ENCODE measurements at regions not wholly inside any gene's neighbourhood (a gene's known extent, or its start where the extent isn't known, plus 50 kb on each side); places are given as distances from the start of the nearest gene placed in this dataset.
"Not testable (repeated sequence)": the region's sequence is repeated elsewhere in the genome, so short reads cannot be mapped to it uniquely, and the experiment has no call there.

- Histone ChIP-seq H3K4me3 (ENCODE audit: low read length) (no peak overlapping the region), H3K9ac (ENCODE audit: low read length) (no peak overlapping the region), H2AFZ (ENCODE audit: low read length) (no peak overlapping the region), H3K9me3 (ENCODE audit: low read length) (no peaks in the 10 kb centered on the region), H3K27me3 (ENCODE audit: low read length) (no peaks in the 10 kb centered on the region), H3K9me2 (replicated peaks; ENCODE audit: insufficient read depth, low read length) (0 out of 2 replicates have a peak, but pooled peaks cover 4% of the 10 kb centered on the region), H3K36me3 (ENCODE audit: insufficient read depth, low read length) (no peaks in the 10 kb centered on the region), H3K4me2 (ENCODE audit: low read depth, low read length, poor library complexity, severe bottlenecking) (no peak overlapping the region), H3K4me1 (ENCODE audit: low read length) (no peaks in the 10 kb centered on the region), H4K20me1 (ENCODE audit: insufficient read depth, low read depth, low read length) (no peaks in the 10 kb centered on the region), H3K79me2 (ENCODE audit: low read length) (no peaks in the 10 kb centered on the region), H3K27ac (ENCODE audit: low read length) (no peak overlapping the region)
- DNase-seq = no peak
These were observed 113.4 kb upstream of the CBLB start for GRCh38 chr3:105982207-105982606.

DNA sequence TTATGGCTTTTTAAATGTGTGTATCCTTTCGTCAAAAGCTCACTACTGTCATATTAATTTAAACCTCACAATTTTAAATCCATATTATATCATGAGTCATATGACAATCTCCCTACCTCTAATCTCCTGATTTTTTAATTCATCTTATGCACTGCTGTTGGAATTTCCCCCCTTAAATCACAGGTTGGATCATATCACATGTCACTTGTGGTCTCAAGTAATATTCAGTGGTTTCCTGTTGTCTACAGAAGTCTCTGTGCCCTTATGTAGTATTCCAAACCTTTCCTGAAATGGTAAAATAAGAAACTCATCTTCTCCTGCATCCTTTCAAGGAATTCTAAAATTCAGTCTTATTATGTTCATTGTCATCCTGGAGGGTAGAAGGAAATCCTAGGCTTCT lies 116.0 kb upstream of the CBLB start:
- Histone ChIP-seq H3K79me2 (ENCODE audit: low read length) (no peaks in the 10 kb centered on the region), H3K9me3 (ENCODE audit: low read length) (no peaks in the 10 kb centered on the region), H3K4me1 (ENCODE audit: low read length) (peaks cover 3% of the 10 kb centered on the region; the same call in 1 of the 2 replicates), H3K27me3 (ENCODE audit: low read length) (no peaks in the 10 kb centered on the region), H3K36me3 (ENCODE audit: insufficient read depth, low read length) (no peaks in the 10 kb centered on the region), H3K4me3 (ENCODE audit: low read length) (no peak overlapping the region), H3K9ac (ENCODE audit: low read length) (no peak overlapping the region), H4K20me1 (ENCODE audit: insufficient read depth, low read depth, low read length) (no peaks in the 10 kb centered on the region), H3K4me2 (ENCODE audit: low read depth, low read length, poor library complexity, severe bottlenecking) (no peak overlapping the region), H2AFZ (ENCODE audit: low read length) (no peak overlapping the region), H3K9me2 (replicated peaks; ENCODE audit: insufficient read depth, low read length) (0 out of 2 replicates have a peak, but pooled peaks cover 4% of the 10 kb centered on the region), H3K27ac (ENCODE audit: low read length) (no peak overlapping the region)
- no peak for DNase-seq

- not testable (repeated sequence) for H4K20me1 ChIP-seq (ENCODE audit: insufficient read depth, low read depth, low read length); DNase-seq; H3K36me3 ChIP-seq (ENCODE audit: insufficient read depth, low read length); H2AFZ ChIP-seq (ENCODE audit: low read length); H3K9ac ChIP-seq (ENCODE audit: low read length); H3K4me1 ChIP-seq (ENCODE audit: low read length); H3K9me2 ChIP-seq (replicated peaks; ENCODE audit: insufficient read depth, low read length); H3K9me3 ChIP-seq (ENCODE audit: low read length); H3K27ac ChIP-seq (ENCODE audit: low read length); H3K27me3 ChIP-seq (ENCODE audit: low read length); H3K79me2 ChIP-seq (ENCODE audit: low read length); H3K4me3 ChIP-seq (ENCODE audit: low read length); H3K4me2 ChIP-seq (ENCODE audit: low read depth, low read length, poor library complexity, severe bottlenecking)
These were observed 117.5 kb upstream of the CBLB start for GRCh38 chr3:105986343-105986742.

DNA sequence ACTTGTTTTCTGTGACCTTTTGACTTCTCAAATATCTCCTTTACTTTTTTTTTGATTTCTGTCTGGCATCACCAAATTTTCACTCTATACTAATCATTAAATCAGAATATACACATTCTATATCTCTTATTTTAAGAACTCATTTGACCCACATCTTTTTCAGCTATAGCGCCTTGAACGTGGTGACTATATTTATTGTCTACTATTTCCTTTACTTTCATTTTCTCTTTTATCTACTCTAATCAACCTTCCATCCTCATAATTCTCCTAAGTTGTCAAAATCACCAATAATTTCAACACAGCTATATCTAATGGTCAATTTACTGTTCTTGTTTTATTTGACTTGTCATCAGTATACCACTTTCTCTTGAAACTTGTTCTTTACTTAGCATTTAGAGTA lies 119.0 kb upstream of the CBLB start:
- Histone ChIP-seq H3K36me3 (ENCODE audit: insufficient read depth, low read length) (no peaks in the 10 kb centered on the region), H3K79me2 (ENCODE audit: low read length) (no peaks in the 10 kb centered on the region), H4K20me1 (ENCODE audit: insufficient read depth, low read depth, low read length) (no peaks in the 10 kb centered on the region), H3K27me3 (ENCODE audit: low read length) (no peaks in the 10 kb centered on the region), H3K4me1 (ENCODE audit: low read length) (peaks cover 3% of the 10 kb centered on the region; the same call in 1 of the 2 replicates), H3K4me3 (ENCODE audit: low read length) (peak overlapping the region; percentile 12; the same call in 1 of the 2 replicates), H3K4me2 (ENCODE audit: low read depth, low read length, poor library complexity, severe bottlenecking) (peak overlapping the region; percentile 41), H3K9ac (ENCODE audit: low read length) (no peak overlapping the region), H3K9me2 (replicated peaks; ENCODE audit: insufficient read depth, low read length) (peaks cover 4% of the 10 kb centered on the region; the same call in 1 of the 2 replicates), H3K27ac (ENCODE audit: low read length) (no peak overlapping the region), H3K9me3 (ENCODE audit: low read length) (no peaks in the 10 kb centered on the region), H2AFZ (ENCODE audit: low read length) (no peak overlapping the region; the same call in 1 of the 2 replicates)
- DNase-seq = no peak

GRCh38 chr3:105988540-105989212 lies 119.9 kb upstream of the CBLB start:
- no peak for DNase-seq
- no peaks in the 10 kb centered on the region for H3K79me2 ChIP-seq (ENCODE audit: low read length)
- H3K4me1 ChIP-seq (ENCODE audit: low read length) = peaks cover 3% of the 10 kb centered on the region; the same call in 1 of the 2 replicates
- no peak overlapping the region for H3K4me3 ChIP-seq (ENCODE audit: low read length)
- H3K27me3 ChIP-seq (ENCODE audit: low read length) = no peaks in the 10 kb centered on the region
- H3K4me2 ChIP-seq (ENCODE audit: low read depth, low read length, poor library complexity, severe bottlenecking) = no peak overlapping the region
- no peaks in the 10 kb centered on the region for H3K36me3 ChIP-seq (ENCODE audit: insufficient read depth, low read length)
- H4K20me1 ChIP-seq (ENCODE audit: insufficient read depth, low read depth, low read length) = no peaks in the 10 kb centered on the region
- no peak overlapping the region for H3K27ac ChIP-seq (ENCODE audit: low read length)
- H2AFZ ChIP-seq (ENCODE audit: low read length) = no peak overlapping the region
- no peaks in the 10 kb centered on the region; the same call in 1 of the 2 replicates for H3K9me2 ChIP-seq (replicated peaks; ENCODE audit: insufficient read depth, low read length)
- H3K9ac ChIP-seq (ENCODE audit: low read length) = no peak overlapping the region
- H3K9me3 ChIP-seq (ENCODE audit: low read length) = no peaks in the 10 kb centered on the region

DNA sequence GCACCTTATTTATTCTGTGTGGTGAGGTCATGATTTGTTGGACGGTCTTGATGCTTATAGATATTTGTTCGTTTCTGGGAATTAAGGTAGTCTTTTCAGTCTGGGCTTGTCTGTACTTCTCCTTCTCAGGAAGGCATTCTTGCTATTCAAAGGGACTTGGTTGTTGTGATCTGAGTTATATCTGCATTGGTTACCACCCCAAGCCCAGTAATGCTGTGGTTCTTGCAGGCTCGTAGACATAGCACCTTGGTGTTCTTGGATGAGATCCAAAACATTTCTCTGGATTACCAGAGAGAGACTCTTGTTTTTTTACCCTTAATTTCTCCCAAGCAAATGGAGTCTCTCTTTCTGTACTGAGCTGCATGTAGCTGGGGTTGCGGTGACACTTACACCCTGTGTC lies 128.0 kb upstream of the CBLB start:
- no peaks in the 10 kb centered on the region for H3K27me3 ChIP-seq (ENCODE audit: low read length)
- H3K9ac ChIP-seq (ENCODE audit: low read length) = no peak overlapping the region
- H3K36me3 ChIP-seq (ENCODE audit: insufficient read depth, low read length) = no peaks in the 10 kb centered on the region
- no peak overlapping the region for H3K4me3 ChIP-seq (ENCODE audit: low read length)
- DNase-seq = no peak
- no peaks in the 10 kb centered on the region for H3K4me1 ChIP-seq (ENCODE audit: low read length)
- no peaks in the 10 kb centered on the region; the same call in 1 of the 2 replicates for H3K9me2 ChIP-seq (replicated peaks; ENCODE audit: insufficient read depth, low read length)
- no peak overlapping the region for H3K27ac ChIP-seq (ENCODE audit: low read length)
- no peaks in the 10 kb centered on the region for H3K9me3 ChIP-seq (ENCODE audit: low read length)
- no peaks in the 10 kb centered on the region for H4K20me1 ChIP-seq (ENCODE audit: insufficient read depth, low read depth, low read length)
- H2AFZ ChIP-seq (ENCODE audit: low read length) = no peak overlapping the region
- no peak overlapping the region for H3K4me2 ChIP-seq (ENCODE audit: low read depth, low read length, poor library complexity, severe bottlenecking)
- no peaks in the 10 kb centered on the region for H3K79me2 ChIP-seq (ENCODE audit: low read length)

GRCh38 chr3:105997466-105997799 lies 128.6 kb upstream of the CBLB start:
- H3K27me3 ChIP-seq (ENCODE audit: low read length) = no peaks in the 10 kb centered on the region
- H4K20me1 ChIP-seq (ENCODE audit: insufficient read depth, low read depth, low read length) = no peaks in the 10 kb centered on the region
- H3K9ac ChIP-seq (ENCODE audit: low read length) = no peak overlapping the region
- H2AFZ ChIP-seq (ENCODE audit: low read length) = no peak overlapping the region
- no peaks in the 10 kb centered on the region for H3K4me1 ChIP-seq (ENCODE audit: low read length)
- no peaks in the 10 kb centered on the region for H3K9me3 ChIP-seq (ENCODE audit: low read length)
- no peak overlapping the region for H3K27ac ChIP-seq (ENCODE audit: low read length)
- no peaks in the 10 kb centered on the region; the same call in 1 of the 2 replicates for H3K9me2 ChIP-seq (replicated peaks; ENCODE audit: insufficient read depth, low read length)
- no peak overlapping the region for H3K4me2 ChIP-seq (ENCODE audit: low read depth, low read length, poor library complexity, severe bottlenecking)
- DNase-seq = no peak
- no peak overlapping the region for H3K4me3 ChIP-seq (ENCODE audit: low read length)
- no peaks in the 10 kb centered on the region for H3K36me3 ChIP-seq (ENCODE audit: insufficient read depth, low read length)
- H3K79me2 ChIP-seq (ENCODE audit: low read length) = no peaks in the 10 kb centered on the region

DNA sequence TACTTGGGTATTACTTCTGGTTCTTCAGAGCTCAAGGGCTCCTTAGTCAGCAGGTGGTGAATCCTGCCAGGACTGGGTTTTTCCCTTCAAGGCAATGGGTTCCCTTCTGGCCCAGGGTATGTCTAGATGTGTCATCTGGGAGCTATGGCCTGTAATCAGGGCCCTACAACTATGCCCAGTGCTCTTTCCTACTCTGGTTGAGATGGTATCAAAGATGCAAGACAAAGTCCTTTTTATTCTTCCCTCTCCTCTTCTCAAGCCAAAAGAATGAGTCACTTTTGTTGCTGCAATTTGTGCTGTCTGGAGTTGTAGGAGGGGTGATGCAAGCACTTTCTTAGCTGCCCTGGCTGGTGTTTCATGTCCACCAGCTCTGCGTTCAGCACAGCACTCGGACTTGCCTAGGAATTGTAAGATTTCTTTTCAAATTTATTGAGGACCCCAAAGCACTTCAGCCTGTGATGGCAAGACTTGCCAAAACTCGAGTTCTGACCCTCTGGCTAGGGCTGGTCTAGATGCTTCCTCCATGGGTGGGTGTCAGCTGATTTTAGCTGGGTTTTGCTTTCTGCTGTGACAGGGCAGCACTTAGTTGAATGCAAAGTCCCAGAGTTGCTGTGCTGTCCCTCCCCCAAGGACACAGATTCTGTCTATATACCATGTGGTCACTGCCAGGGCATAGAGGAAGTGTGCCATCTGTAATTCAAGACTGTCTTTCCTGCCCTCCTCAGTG lies 129.2 kb upstream of the CBLB start:
- Histone ChIP-seq H3K9me2 (replicated peaks; ENCODE audit: insufficient read depth, low read length) (no peaks in the 10 kb centered on the region; the same call in 1 of the 2 replicates), H3K4me2 (ENCODE audit: low read depth, low read length, poor library complexity, severe bottlenecking) (no peak overlapping the region), H3K27ac (ENCODE audit: low read length) (no peak overlapping the region), H4K20me1 (ENCODE audit: insufficient read depth, low read depth, low read length) (no peaks in the 10 kb centered on the region), H3K79me2 (ENCODE audit: low read length) (no peaks in the 10 kb centered on the region), H3K4me3 (ENCODE audit: low read length) (no peak overlapping the region), H3K9ac (ENCODE audit: low read length) (no peak overlapping the region), H2AFZ (ENCODE audit: low read length) (peak overlapping the region; percentile 30; the same call in 1 of the 2 replicates), H3K36me3 (ENCODE audit: insufficient read depth, low read length) (no peaks in the 10 kb centered on the region), H3K27me3 (ENCODE audit: low read length) (no peaks in the 10 kb centered on the region), H3K9me3 (ENCODE audit: low read length) (no peaks in the 10 kb centered on the region), H3K4me1 (ENCODE audit: low read length) (no peaks in the 10 kb centered on the region)
- no peak for DNase-seq

All from Karpas-422 (cell line).